Gastrocnemius medialis (tissue), 4 donors: ENCODE measurements at regions not wholly inside any gene's neighbourhood (a gene's known extent, or its start where the extent isn't known, plus 50 kb on each side); places are given as distances from the start of the nearest gene placed in this dataset.

Experiments used
- ATAC-seq, 2 donors: fragments of 150-250 bp; one replicate each; pipeline ENCODE4 v1.9.1; 2016
- DNase-seq, 2 donors: peaks; one replicate each; pipeline ENCODE4 v3.0.0-alpha.2; 2019
- H3K27ac ChIP-seq, 4 donors: fragments of 200-600 bp; sonication (generic); 1 replicate in 1 of 4; 2 replicates in 3 of 4; pipeline ENCODE4 v1.5.1; 2016 to 2018; ENCODE audit warnings: mild to moderate bottlenecking in 2 of 4, moderate library complexity in 1 of 4
- H3K27me3 ChIP-seq, 3 donors: fragments of 200-600 bp; sonication (generic) in 2 of 3; 1 replicate in 1 of 3; 2 replicates in 2 of 3; pipeline versions ENCODE4 v1.5.1 to v1.6.0; 2016 to 2019; ENCODE audit warnings: mild to moderate bottlenecking in 1 of 3, moderate library complexity in 1 of 3
- H3K36me3 ChIP-seq, 2 donors: fragments of 200-600 bp; sonication (generic) in 1 of 2; one replicate each; pipeline ENCODE4 v1.5.1; 2017 to 2018
- H3K4me1 ChIP-seq, 2 donors: fragments of 200-600 bp; sonication (generic) in 1 of 2; one replicate each; pipeline ENCODE4 v1.5.1; 2016 to 2017; ENCODE audit warnings: mild to moderate bottlenecking in 2 of 2
- H3K4me3 ChIP-seq, 4 donors: fragments of 200-600 bp; sonication (generic) in 3 of 4; 1 replicate in 1 of 4; 2 replicates in 3 of 4; pipeline ENCODE4 v1.5.1; 2016 to 2019; ENCODE audit warnings: mild to moderate bottlenecking in 2 of 4
- H3K9me3 ChIP-seq, 3 donors: fragments of 200-600 bp; sonication (generic) in 2 of 3; 1 replicate in 1 of 3; 2 replicates in 2 of 3; pipeline ENCODE4 v1.5.1; 2016 to 2019
- POLR2A ChIP-seq, 2 donors: fragments of 450-650 bp; IDR thresholded peaks; one replicate each; pipeline ENCODE4 v1.6.1; 2017; ENCODE audit warnings: antibody characterized with exemption in 2 of 2, mild to moderate bottlenecking in 2 of 2, moderate library complexity in 2 of 2
- in situ Hi-C, 4 donors: fragments of 200-750 bp; cut with MboI; loops; one replicate each; pipeline versions ENCODE4 v1.15.0 to v1.8.0; 2017; ENCODE audit warnings: low sequenced_read_pairs in 4 of 4
- intact Hi-C: fragments of 100-400 bp; cut with DNase I; formaldehyde crosslinking; loops from one replicate; pipeline ENCODE4 v1.15.1; 2023; ENCODE audit warnings: low total_unique reads
- TF ChIP-seq, protein P1 (sequence below), 5 experiments: fragments of 450-650 bp in 3 of 5; fragments of 200-600 bp in 2 of 5; sonication (generic) in 2 of 5; IDR thresholded peaks in 4 of 5; conservative IDR thresholded peaks in 1 of 5; 1 replicate in 4 of 5; 2 replicates in 1 of 5; pipeline ENCODE4 v1.5.1; 2016 to 2019; ENCODE audit warnings: antibody characterized with exemption in 5 of 5, mild to moderate bottlenecking in 3 of 5, moderate library complexity in 3 of 5

GRCh38 chr22:48052621-48052890 lies 1290.1 kb downstream of the TBC1D22A start:
- H3K9me3 ChIP-seq = no peaks in the 10 kb centered on the region
- TF ChIP-seq, protein P1, sequence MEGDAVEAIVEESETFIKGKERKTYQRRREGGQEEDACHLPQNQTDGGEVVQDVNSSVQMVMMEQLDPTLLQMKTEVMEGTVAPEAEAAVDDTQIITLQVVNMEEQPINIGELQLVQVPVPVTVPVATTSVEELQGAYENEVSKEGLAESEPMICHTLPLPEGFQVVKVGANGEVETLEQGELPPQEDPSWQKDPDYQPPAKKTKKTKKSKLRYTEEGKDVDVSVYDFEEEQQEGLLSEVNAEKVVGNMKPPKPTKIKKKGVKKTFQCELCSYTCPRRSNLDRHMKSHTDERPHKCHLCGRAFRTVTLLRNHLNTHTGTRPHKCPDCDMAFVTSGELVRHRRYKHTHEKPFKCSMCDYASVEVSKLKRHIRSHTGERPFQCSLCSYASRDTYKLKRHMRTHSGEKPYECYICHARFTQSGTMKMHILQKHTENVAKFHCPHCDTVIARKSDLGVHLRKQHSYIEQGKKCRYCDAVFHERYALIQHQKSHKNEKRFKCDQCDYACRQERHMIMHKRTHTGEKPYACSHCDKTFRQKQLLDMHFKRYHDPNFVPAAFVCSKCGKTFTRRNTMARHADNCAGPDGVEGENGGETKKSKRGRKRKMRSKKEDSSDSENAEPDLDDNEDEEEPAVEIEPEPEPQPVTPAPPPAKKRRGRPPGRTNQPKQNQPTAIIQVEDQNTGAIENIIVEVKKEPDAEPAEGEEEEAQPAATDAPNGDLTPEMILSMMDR (IDR thresholded peaks at IDR 0.05 in 4 of 5, conservative IDR thresholded peaks at IDR 0.05 in 1 of 5) = no peak
- no peak for TF ChIP-seq POLR2A (IDR thresholded peaks at IDR 0.05)
- no peaks in the 10 kb centered on the region for H3K4me1 ChIP-seq
- ATAC-seq = no peak
- H3K27ac ChIP-seq = no peak overlapping the region
- in situ Hi-C loops = no loop called here
- H3K4me3 ChIP-seq = no peak overlapping the region
- no peaks in the 10 kb centered on the region for H3K27me3 ChIP-seq
- H3K36me3 ChIP-seq = no peaks in the 10 kb centered on the region
- DNase-seq = no peak
- intact Hi-C loops = no loop called here

DNA sequence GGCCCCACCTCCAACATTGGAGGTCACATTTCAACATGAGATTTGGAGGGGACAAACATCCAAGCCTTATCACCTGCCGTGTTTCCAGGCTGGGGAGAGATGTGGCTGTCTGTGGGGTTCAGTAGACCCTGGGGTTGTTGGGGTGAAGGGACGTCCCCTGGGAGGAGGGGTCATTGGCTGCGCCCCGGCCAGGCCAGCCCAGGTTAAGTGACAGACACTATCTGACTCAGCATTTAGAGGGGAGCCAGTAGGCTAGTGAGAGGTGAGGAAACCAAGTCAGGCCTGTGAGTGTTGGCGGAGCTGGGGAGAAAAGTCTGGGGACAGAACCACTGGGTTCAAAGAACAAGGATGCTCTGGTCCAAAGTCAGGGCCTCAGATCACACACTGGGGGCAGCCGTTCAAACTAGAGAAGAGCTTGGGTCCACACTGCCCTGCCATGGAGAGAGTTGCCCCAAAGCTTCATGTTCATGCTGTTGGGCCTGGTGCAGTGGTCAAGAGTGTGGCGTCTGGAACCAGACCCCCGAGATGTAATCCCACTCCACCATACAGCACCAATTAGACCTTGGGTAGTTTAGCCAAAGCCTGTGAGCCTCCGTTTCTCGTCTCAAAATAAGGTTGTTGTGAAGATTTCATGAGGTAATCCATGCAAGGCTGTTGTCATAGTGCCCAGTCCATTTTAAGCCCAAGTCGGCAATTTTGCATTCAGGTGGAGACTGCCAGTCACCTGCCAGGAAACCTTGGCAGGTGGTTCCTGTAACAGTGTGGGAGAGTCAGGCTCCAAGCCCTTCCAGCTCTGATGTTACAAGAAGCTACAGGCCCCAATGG lies 1289.6 kb downstream of the TBC1D22A start:
- no peaks in the 10 kb centered on the region for H3K36me3 ChIP-seq
- no peaks in the 10 kb centered on the region for H3K27me3 ChIP-seq
- DNase-seq = no peak
- in situ Hi-C loops = no loop called here
- no peak overlapping the region for H3K27ac ChIP-seq
- no peaks in the 10 kb centered on the region for H3K9me3 ChIP-seq
- intact Hi-C loops = no loop called here
- H3K4me1 ChIP-seq = no peaks in the 10 kb centered on the region
- no peak overlapping the region for H3K4me3 ChIP-seq
- TF ChIP-seq, protein P1 (IDR thresholded peaks at IDR 0.05 in 4 of 5, conservative IDR thresholded peaks at IDR 0.05 in 1 of 5) = no peak
- no peak for TF ChIP-seq POLR2A (IDR thresholded peaks at IDR 0.05)
- no peak for ATAC-seq

DNA sequence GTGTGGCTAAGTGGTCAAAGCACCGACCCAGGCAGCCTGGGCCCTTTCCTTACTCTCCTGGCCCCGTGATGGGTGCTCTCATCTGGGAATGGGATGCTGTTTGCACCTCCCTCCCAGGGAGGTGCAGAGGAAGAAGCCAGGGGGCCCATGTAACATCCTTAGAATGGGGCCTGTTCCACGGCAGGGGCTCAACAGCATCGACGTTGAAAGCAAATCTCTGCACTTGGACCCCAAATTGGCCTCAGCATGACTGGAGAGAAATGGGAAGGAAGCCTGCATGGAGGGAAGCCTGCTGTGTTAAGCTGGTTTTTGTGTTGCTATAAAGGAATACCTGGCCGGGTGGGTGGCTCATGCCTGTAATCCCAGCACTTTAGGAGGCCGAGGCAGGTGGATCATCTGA lies 1288.4 kb downstream of the TBC1D22A start:
- no peak overlapping the region for H3K4me3 ChIP-seq
- H3K4me1 ChIP-seq = no peaks in the 10 kb centered on the region
- ATAC-seq (no peak), DNase-seq (no peak)
- no peak overlapping the region for H3K27ac ChIP-seq
- TF ChIP-seq POLR2A (IDR thresholded peaks at IDR 0.05) = no peak
- TF ChIP-seq, protein P1 (IDR thresholded peaks at IDR 0.05 in 4 of 5, conservative IDR thresholded peaks at IDR 0.05 in 1 of 5) = no peak
- intact Hi-C loops (no loop called here), in situ Hi-C loops (no loop called here)
- no peaks in the 10 kb centered on the region for H3K36me3 ChIP-seq
- H3K27me3 ChIP-seq = no peaks in the 10 kb centered on the region
- no peaks in the 10 kb centered on the region for H3K9me3 ChIP-seq

DNA sequence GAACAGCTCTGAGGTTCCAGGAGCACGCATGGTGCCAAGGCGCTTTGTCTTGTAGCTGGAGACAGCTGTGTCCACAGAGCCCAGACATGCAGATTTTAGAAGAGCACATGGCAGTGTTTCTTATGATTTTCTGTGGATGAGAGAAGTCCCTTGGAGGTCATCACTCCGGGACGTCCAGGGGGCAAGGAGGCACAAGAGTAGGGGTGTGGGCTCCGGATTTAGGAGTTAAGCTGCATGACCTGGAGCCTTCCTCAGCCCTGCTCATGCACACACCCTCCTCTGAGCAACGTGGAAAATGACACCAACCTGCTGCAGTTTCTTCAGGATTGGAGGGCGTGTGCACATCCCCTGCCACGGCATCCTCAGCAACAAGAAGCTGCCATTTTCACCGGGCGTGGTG lies 1286.7 kb downstream of the TBC1D22A start:
- Histone ChIP-seq H3K4me1 (no peaks in the 10 kb centered on the region), H3K4me3 (no peak overlapping the region), H3K9me3 (no peaks in the 10 kb centered on the region), H3K36me3 (no peaks in the 10 kb centered on the region), H3K27ac (no peak overlapping the region), H3K27me3 (no peaks in the 10 kb centered on the region)
- DNase-seq = no peak
- TF ChIP-seq, protein P1 (IDR thresholded peaks at IDR 0.05 in 4 of 5, conservative IDR thresholded peaks at IDR 0.05 in 1 of 5) = no peak
- no peak for TF ChIP-seq POLR2A (IDR thresholded peaks at IDR 0.05)
- intact Hi-C loops (no loop called here), in situ Hi-C loops (no loop called here)
- ATAC-seq = no peak
